Peyer's patch (tissue), 4 donors: ENCODE measurements at regions not wholly inside any gene's neighbourhood (a gene's known extent, or its start where the extent isn't known, plus 50 kb on each side); places are given as distances from the start of the nearest gene placed in this dataset.
A peak's percentile ranks its signal among the peaks of the same experiment; 100 is the strongest.

ENCODE experiments used
- DNase-seq, 3 donors: peaks; one replicate each; pipeline ENCODE4 v3.0.0-alpha.2; 2017 to 2019
- H3K27ac ChIP-seq, 4 donors: fragments of 200-600 bp; sonication (generic); one replicate each; pipeline ENCODE4 v1.5.1; 2016 to 2019
- H3K27me3 ChIP-seq, 2 donors: fragments of 200-600 bp; sonication (generic); one replicate each; pipeline ENCODE4 v1.5.1; 2019
- H3K36me3 ChIP-seq, 3 donors: fragments of 200-600 bp; sonication (generic); one replicate each; pipeline ENCODE4 v1.5.1; 2016 to 2019
- H3K4me1 ChIP-seq, 4 donors: fragments of 200-600 bp; sonication (generic); one replicate each; pipeline ENCODE4 v1.5.1; 2016 to 2019
- H3K4me3 ChIP-seq, 4 donors: fragments of 200-600 bp; sonication (generic); 1 replicate in 3 of 4; 2 replicates in 1 of 4; pipeline ENCODE4 v1.5.1; 2016 to 2019; ENCODE audit warnings: mild to moderate bottlenecking in 1 of 4
- H3K9me3 ChIP-seq, 4 donors: fragments of 200-600 bp; sonication (generic); one replicate each; pipeline ENCODE4 v1.5.1; 2016 to 2019; ENCODE audit warnings: mild to moderate bottlenecking in 1 of 4
- CTCF ChIP-seq, 6 experiments: fragments of 450-650 bp in 4 of 6; fragments of 200-600 bp in 2 of 6; sonication (generic) in 1 of 6; IDR thresholded peaks; one replicate each; pipeline ENCODE4 v1.5.1; 2017 to 2019; ENCODE audit warnings: antibody characterized with exemption in 6 of 6, mild to moderate bottlenecking in 3 of 6, moderate library complexity in 1 of 6
- POLR2A ChIP-seq, 2 donors: fragments of 450-650 bp; IDR thresholded peaks; one replicate each; pipeline ENCODE4 v1.5.1; 2017; ENCODE audit warnings: antibody characterized with exemption in 2 of 2, mild to moderate bottlenecking in 2 of 2, moderate library complexity in 2 of 2

GRCh38 chr6:163725008-163725941 lies 310.8 kb downstream of the QKI start:
- Histone ChIP-seq H3K36me3 (no peaks in the 10 kb centered on the region), H3K9me3 (no peaks in the 10 kb centered on the region), H3K4me3 (no peak overlapping the region), H3K27ac (no peak overlapping the region), H3K27me3 (no peaks in the 10 kb centered on the region), H3K4me1 (no peaks in the 10 kb centered on the region)
- DNase-seq, result no peak
- no peak for TF ChIP-seq POLR2A (IDR thresholded peaks at IDR 0.05)
- no peak for TF ChIP-seq CTCF (IDR thresholded peaks at IDR 0.05)

- Histone ChIP-seq H3K36me3 (no peaks in the 10 kb centered on the region), H3K9me3 (no peaks in the 10 kb centered on the region), H3K27me3 (no peaks in the 10 kb centered on the region), H3K27ac (no peak overlapping the region), H3K4me1 (no peaks in the 10 kb centered on the region), H3K4me3 (no peak overlapping the region)
- peak in 1 of 3 donors; percentile 27 for DNase-seq
- no peak for TF ChIP-seq POLR2A (IDR thresholded peaks at IDR 0.05)
Measured at GRCh38 chr6:163724196-163724595, 309.7 kb downstream of the QKI start.

GRCh38 chr6:163723759-163724158 lies 309.2 kb downstream of the QKI start:
- H3K27me3 ChIP-seq, result no peaks in the 10 kb centered on the region
- H3K4me1 ChIP-seq, result no peaks in the 10 kb centered on the region
- H3K4me3 ChIP-seq, result no peak overlapping the region
- no peaks in the 10 kb centered on the region for H3K9me3 ChIP-seq
- TF ChIP-seq POLR2A (IDR thresholded peaks at IDR 0.05) (no peak), CTCF (IDR thresholded peaks at IDR 0.05) (no peak)
- DNase-seq, result no peak
- no peaks in the 10 kb centered on the region for H3K36me3 ChIP-seq
- H3K27ac ChIP-seq, result no peak overlapping the region

GRCh38 chr6:163721922-163722692 lies 307.6 kb downstream of the QKI start:
- no peaks in the 10 kb centered on the region for H3K27me3 ChIP-seq
- TF ChIP-seq POLR2A (IDR thresholded peaks at IDR 0.05) (no peak), CTCF (IDR thresholded peaks at IDR 0.05) (no peak)
- no peak overlapping the region for H3K4me3 ChIP-seq
- H3K4me1 ChIP-seq, result no peaks in the 10 kb centered on the region
- H3K9me3 ChIP-seq, result no peaks in the 10 kb centered on the region
- no peaks in the 10 kb centered on the region for H3K36me3 ChIP-seq
- no peak overlapping the region for H3K27ac ChIP-seq
- no peak for DNase-seq

GRCh38 chr6:163721435-163721834 lies 306.9 kb downstream of the QKI start:
- no peak for DNase-seq
- H3K4me3 ChIP-seq, result no peak overlapping the region
- no peaks in the 10 kb centered on the region for H3K27me3 ChIP-seq
- H3K36me3 ChIP-seq, result no peaks in the 10 kb centered on the region
- H3K27ac ChIP-seq, result no peak overlapping the region
- H3K9me3 ChIP-seq, result no peaks in the 10 kb centered on the region
- no peaks in the 10 kb centered on the region for H3K4me1 ChIP-seq
- TF ChIP-seq POLR2A (IDR thresholded peaks at IDR 0.05) (no peak), CTCF (IDR thresholded peaks at IDR 0.05) (no peak)
